Adrenal gland (tissue), 5 donors: ENCODE measurements at regions not wholly inside any gene's neighbourhood (a gene's known extent, or its start where the extent isn't known, plus 50 kb on each side); places are given as distances from the start of the nearest gene placed in this dataset.

Experiments
- CTCF ChIP-seq, 6 experiments: fragments of 450-650 bp in 4 of 6; fragments of 200-600 bp in 2 of 6; sonication (generic) in 1 of 6; IDR thresholded peaks; 1 replicate in 5 of 6; 2 replicates in 1 of 6; pipeline versions ENCODE4 v1.5.1 to v1.8.0; 2016 to 2021; ENCODE audit warnings: antibody characterized with exemption in 6 of 6, mild to moderate bottlenecking in 2 of 6, moderate library complexity in 1 of 6
- POLR2A ChIP-seq, 2 donors: fragments of 450-650 bp; IDR thresholded peaks; one replicate each; pipeline ENCODE4 v1.6.1; 2017; ENCODE audit warnings: antibody characterized with exemption in 2 of 2, mild to moderate bottlenecking in 2 of 2, moderate library complexity in 1 of 2
- donor health status: DM: no; HTN: no; CAD: no.

- TF ChIP-seq CTCF (IDR thresholded peaks at IDR 0.05) (no peak), POLR2A (IDR thresholded peaks at IDR 0.05) (no peak)
Observed at GRCh38 chr14:98803196-98803595, 468.8 kb downstream of the BCL11B start.
